GM23338 (cell line): ENCODE measurements at regions not wholly inside any gene's neighbourhood (a gene's known extent, or its start where the extent isn't known, plus 50 kb on each side); places are given as distances from the start of the nearest gene placed in this dataset.

Experiments used
- ATAC-seq: fragments of 200-7000 bp; cut with Tn5 transposase; 3 replicates; pipeline ENCODE4 v1.9.1; 2020
- DNase-seq: peaks from one replicate; pipeline ENCODE4 v3.0.0-alpha.2; 2015; ENCODE audit warnings: low spot score
- H2AFZ ChIP-seq: fragments of 200-600 bp; sonication (generic); 2 replicates; pipeline ENCODE4 v1.8.0; 2016; ENCODE audit warnings: antibody characterized with exemption, mild to moderate bottlenecking, moderate library complexity
- H3F3A ChIP-seq: fragments of 200-600 bp; sonication (generic); replicated peaks from 2 replicates; pipeline ENCODE4 v1.8.0; 2017; ENCODE audit warnings: antibody characterized with exemption, mixed run types, low read depth
- H3K27ac ChIP-seq: fragments of 200-600 bp; sonication (generic); 2 replicates; pipeline ENCODE4 v1.6.1; 2016; ENCODE audit warnings: low read depth
- H3K27me3 ChIP-seq: fragments of 200-600 bp; sonication (generic); 2 replicates; pipeline ENCODE4 v1.8.0; 2016; ENCODE audit warnings: mild to moderate bottlenecking, mixed run types, moderate library complexity; ENCODE audit not compliant: insufficient read depth
- H3K36me3 ChIP-seq: fragments of 200-600 bp; sonication (generic); 2 replicates; pipeline ENCODE4 v1.8.0; 2016; ENCODE audit warnings: mild to moderate bottlenecking; ENCODE audit not compliant: insufficient read depth
- H3K4me1 ChIP-seq: fragments of 200-600 bp; sonication (generic); 2 replicates; pipeline ENCODE4 v1.8.0; 2016; ENCODE audit warnings: mild to moderate bottlenecking, moderate library complexity; ENCODE audit not compliant: insufficient read depth
- H3K4me2 ChIP-seq: fragments of 200-600 bp; sonication (generic); 2 replicates; pipeline ENCODE4 v1.7.1; 2017; ENCODE audit warnings: mixed run types
- H3K4me3 ChIP-seq: fragments of 200-600 bp; sonication (generic); 2 replicates; pipeline ENCODE4 v1.6.1; 2016; ENCODE audit warnings: mixed run types
- H3K79me2 ChIP-seq: fragments of 200-600 bp; sonication (generic); replicated peaks from 2 replicates; pipeline ENCODE4 v1.8.0; 2017; ENCODE audit warnings: mild to moderate bottlenecking; ENCODE audit not compliant: insufficient read depth
- H3K9me2 ChIP-seq: fragments of 200-600 bp; sonication (generic); 2 replicates; pipeline ENCODE4 v1.8.0; 2017; ENCODE audit not compliant: insufficient read depth
- H4K20me1 ChIP-seq: fragments of 200-600 bp; sonication (generic); replicated peaks from 2 replicates; pipeline ENCODE4 v1.8.0; 2017; ENCODE audit warnings: mild to moderate bottlenecking; ENCODE audit not compliant: insufficient read depth
- H3K27ac Mint-ChIP-seq: 2 replicates; pipeline ENCODE4 v1.8.0; 2020; ENCODE audit warnings: inconsistent platforms, mild to moderate bottlenecking, moderate library complexity, mixed read lengths
- H3K27me3 Mint-ChIP-seq: 3 replicates; pipeline ENCODE4 v1.8.0; 2022; ENCODE audit warnings: low read depth, mild to moderate bottlenecking, moderate library complexity, mixed read lengths, inconsistent platforms; ENCODE audit not compliant: insufficient read depth, poor library complexity
- H3K36me3 Mint-ChIP-seq: 3 replicates; pipeline ENCODE4 v1.8.0; 2021; ENCODE audit warnings: low read depth, mild to moderate bottlenecking, inconsistent platforms, moderate library complexity, mixed read lengths
- H3K4me1 Mint-ChIP-seq: 3 replicates; pipeline ENCODE4 v1.8.0; 2020; ENCODE audit warnings: mild to moderate bottlenecking, inconsistent platforms, mixed read lengths
- H3K4me3 Mint-ChIP-seq: 3 replicates; pipeline ENCODE4 v1.8.0; 2021; ENCODE audit warnings: moderate library complexity, mild to moderate bottlenecking, inconsistent platforms, mixed read lengths
- H3K9me3 Mint-ChIP-seq: 3 replicates; pipeline ENCODE4 v1.8.0; 2020; ENCODE audit warnings: moderate library complexity, mild to moderate bottlenecking, inconsistent platforms, mixed read lengths
- CREB1 ChIP-seq: fragments of 250-450 bp; sonication (Bioruptor Pico); IDR thresholded peaks from 2 replicates; pipeline ENCODE4 v1.5.0; 2020; ENCODE audit warnings: low read depth, mild to moderate bottlenecking, moderate library complexity
- CTCF ChIP-seq, 2 experiments: fragments of 200-600 bp in 1 of 2; sonication (generic) in 1 of 2; conservative IDR thresholded peaks; 2 replicates each; pipeline versions ENCODE4 v1.5.1 to v1.6.1; 2016 to 2017; ENCODE audit warnings: antibody characterized with exemption in 2 of 2, low read depth in 2 of 2, mild to moderate bottlenecking in 2 of 2, moderate library complexity in 1 of 2
- ETS1 ChIP-seq: IDR thresholded peaks from 2 replicates; pipeline ENCODE4 v1.6.1; 2016; ENCODE audit warnings: antibody characterized with exemption
- EZH2 ChIP-seq: fragments of 200-600 bp; sonication (generic); IDR thresholded peaks from one replicate; pipeline ENCODE4 v1.8.0; 2017; ENCODE audit warnings: antibody characterized with exemption, mild to moderate bottlenecking, low read depth; ENCODE audit not compliant: unreplicated experiment
- EZH2phosphoT487 ChIP-seq: fragments of 200-600 bp; sonication (generic); IDR thresholded peaks from one replicate; pipeline ENCODE4 v1.8.1; 2018; ENCODE audit warnings: antibody characterized with exemption; ENCODE audit not compliant: unreplicated experiment
- JUNB ChIP-seq: IDR thresholded peaks from one replicate; pipeline ENCODE4 v1.6.1; 2016; ENCODE audit warnings: antibody characterized with exemption; ENCODE audit not compliant: unreplicated experiment
- NANOG ChIP-seq: IDR thresholded peaks from 2 replicates; pipeline ENCODE4 v1.6.1; 2016; ENCODE audit warnings: antibody characterized with exemption, borderline replicate concordance
- POLR2AphosphoS5 ChIP-seq: IDR thresholded peaks from 2 replicates; pipeline ENCODE4 v1.6.1; 2016; ENCODE audit warnings: antibody characterized with exemption, low read depth
- REST ChIP-seq: IDR thresholded peaks from one replicate; pipeline ENCODE4 v1.6.1; 2018; ENCODE audit warnings: antibody characterized with exemption; ENCODE audit not compliant: unreplicated experiment
- STAT1 ChIP-seq: IDR thresholded peaks from one replicate; pipeline ENCODE4 v1.6.1; 2016; ENCODE audit warnings: antibody characterized with exemption; ENCODE audit not compliant: unreplicated experiment
- ZNF114 ChIP-seq: fragments of 250-450 bp; sonication (Bioruptor Pico); IDR thresholded peaks from 2 replicates; pipeline ENCODE4 v1.5.0; 2020; ENCODE audit warnings: mild to moderate bottlenecking, moderate library complexity
- ZNF331 ChIP-seq: fragments of 250-450 bp; sonication (Bioruptor Pico); IDR thresholded peaks from 2 replicates; pipeline ENCODE4 v1.5.0; 2020; ENCODE audit warnings: low read depth, mild to moderate bottlenecking, moderate library complexity
- ZNF462 ChIP-seq: fragments of 250-450 bp; sonication (Bioruptor Pico); IDR thresholded peaks from 2 replicates; pipeline ENCODE4 v1.5.0; 2020; ENCODE audit warnings: mild to moderate bottlenecking, moderate library complexity

- H3K4me1 ChIP-seq, result no peaks in the 10 kb centered on the region
- peaks cover 4% of the 10 kb centered on the region; the same call in 2 of the 3 replicates for H3K4me1 Mint-ChIP-seq
- DNase-seq (no peak), ATAC-seq (no peak)
- no peaks in the 10 kb centered on the region for H4K20me1 ChIP-seq
- TF ChIP-seq REST (no peak), EZH2phosphoT487 (no peak), EZH2 (no peak), ETS1 (no peak), STAT1 (no peak), JUNB (no peak), NANOG (no peak), CREB1 (CRISPR knock-in tag) (no peak), POLR2AphosphoS5 (no peak), ZNF462 (CRISPR knock-in tag) (no peak), ZNF331 (CRISPR knock-in tag) (no peak), CTCF (conservative IDR thresholded peaks at IDR 0.05; ENCODE audit: low read depth in 2 of 2) (no peak), ZNF114 (CRISPR knock-in tag) (no peak)
- no peak overlapping the region for H3K4me3 ChIP-seq
- H3K36me3 ChIP-seq, result no peaks in the 10 kb centered on the region
- H3K27ac Mint-ChIP-seq, result no peak overlapping the region
- H3K27ac ChIP-seq, result no peak overlapping the region
- H3K4me2 ChIP-seq, result no peak overlapping the region
- H3F3A ChIP-seq, result no peaks in the 10 kb centered on the region
- peaks cover 4% of the 10 kb centered on the region for H3K27me3 Mint-ChIP-seq
- H3K27me3 ChIP-seq, result no peaks in the 10 kb centered on the region
- no peak overlapping the region for H3K4me3 Mint-ChIP-seq
- no peaks in the 10 kb centered on the region for H3K9me2 ChIP-seq
- no peak overlapping the region for H2AFZ ChIP-seq
- H3K79me2 ChIP-seq, result no peaks in the 10 kb centered on the region
- peaks cover 5% of the 10 kb centered on the region; the same call in 1 of the 3 replicates for H3K9me3 Mint-ChIP-seq
- no peaks in the 10 kb centered on the region for H3K36me3 Mint-ChIP-seq
Observed at GRCh38 chr12:113678223-113679119, 206.8 kb upstream of the LHX5 start.
